Erythroblast (primary cell): ENCODE measurements at regions not wholly inside any gene's neighbourhood (a gene's known extent, or its start where the extent isn't known, plus 50 kb on each side); places are given as distances from the start of the nearest gene placed in this dataset.

Source experiments
- GATA1 ChIP-seq: IDR thresholded peaks from 2 replicates; pipeline ENCODE4 v1.6.1; 2011; ENCODE audit warnings: low read depth, mild to moderate bottlenecking, control low read depth, low read length, moderate library complexity
- POLR2A ChIP-seq: IDR thresholded peaks from 2 replicates; pipeline ENCODE4 v1.6.1; 2011; ENCODE audit warnings: mild to moderate bottlenecking, low read length

- TF ChIP-seq POLR2A, result no peak
- no peak for TF ChIP-seq GATA1
These were observed 928.1 kb downstream of the FAT4 start for GRCh38 chr4:126242679-126243390.
